Activated T-helper 1 cell treated with anti-CD3 and anti-CD28 coated beads, Interleukin-12 subunit alpha, Interleukin-12 subunit beta, Interleukin-2, Interleukin-4 antibody, amounts not matched to agents 30 ng/mL and 10 ng/mL and 1 ng/mL, durations not matched to agents 14 hours and 24 hours and 36 hours (primary cell): ENCODE measurements at regions not wholly inside any gene's neighbourhood (a gene's known extent, or its start where the extent isn't known, plus 50 kb on each side); places are given as distances from the start of the nearest gene placed in this dataset.

Source experiments
- DNase-seq: peaks from one replicate; pipeline ENCODE4 v3.0.0; 2021; ENCODE audit warnings: low spot score
- H3K27ac Mint-ChIP-seq: one replicate; pipeline ENCODE4 v1.8.0; 2021; ENCODE audit warnings: mild to moderate bottlenecking, mixed read lengths
- H3K27me3 Mint-ChIP-seq: one replicate; pipeline ENCODE4 v1.8.0; 2022; ENCODE audit warnings: mild to moderate bottlenecking, moderate library complexity, mixed read lengths; ENCODE audit not compliant: insufficient read depth
- H3K36me3 Mint-ChIP-seq: one replicate; pipeline ENCODE4 v1.8.0; 2021; ENCODE audit warnings: low read depth, mixed read lengths
- H3K4me1 Mint-ChIP-seq: one replicate; pipeline ENCODE4 v1.8.0; 2021; ENCODE audit warnings: low read depth, mixed read lengths
- H3K4me3 Mint-ChIP-seq: one replicate; pipeline ENCODE4 v1.8.0; 2021; ENCODE audit warnings: mild to moderate bottlenecking, moderate library complexity, mixed read lengths
- H3K9me3 Mint-ChIP-seq: one replicate; pipeline ENCODE4 v1.8.0; 2021; ENCODE audit warnings: mixed read lengths
- intact Hi-C: fragments of 100-400 bp; cut with micrococcal nuclease; formaldehyde crosslinking; loops from one replicate; pipeline ENCODE4 v1.15.1; 2024

- Mint-ChIP-seq H3K36me3 (no peaks in the 10 kb centered on the region), H3K27me3 (peaks cover 2% of the 10 kb centered on the region), H3K4me1 (no peaks in the 10 kb centered on the region), H3K27ac (no peak overlapping the region), H3K9me3 (no peaks in the 10 kb centered on the region), H3K4me3 (no peak overlapping the region)
- DNase-seq: no peak
- intact Hi-C loops: no loop called here
Measured at GRCh38 chr11:103699216-103699615, 337.2 kb upstream of the DDI1 start.

DNA sequence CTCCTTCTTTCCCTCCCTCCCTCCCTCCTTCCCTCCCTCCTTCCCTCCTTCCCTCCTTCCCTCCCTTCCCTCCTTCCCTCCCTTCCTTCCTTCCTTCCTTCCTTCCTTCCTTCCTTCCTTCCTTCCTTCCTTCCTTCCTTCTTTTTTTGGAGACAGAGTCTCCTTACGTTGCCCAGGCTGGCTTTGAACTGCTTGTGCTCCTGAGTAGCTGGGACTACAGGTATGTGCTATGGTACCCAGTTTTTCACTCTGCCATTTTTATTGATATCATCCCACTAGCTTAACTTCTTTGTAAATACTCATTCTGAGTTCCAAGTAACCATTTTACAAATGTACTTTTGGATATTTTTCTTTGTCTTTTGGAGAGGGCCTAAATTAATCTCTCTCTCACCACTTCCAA is 336.8 kb upstream of the DDI1 start:
- intact Hi-C loops: no loop called here
- DNase-seq: no peak
- H3K4me3 Mint-ChIP-seq: no peak overlapping the region
- H3K4me1 Mint-ChIP-seq: no peaks in the 10 kb centered on the region
- no peak overlapping the region for H3K27ac Mint-ChIP-seq
- peaks cover 2% of the 10 kb centered on the region for H3K27me3 Mint-ChIP-seq
- H3K36me3 Mint-ChIP-seq: no peaks in the 10 kb centered on the region
- no peaks in the 10 kb centered on the region for H3K9me3 Mint-ChIP-seq

DNA sequence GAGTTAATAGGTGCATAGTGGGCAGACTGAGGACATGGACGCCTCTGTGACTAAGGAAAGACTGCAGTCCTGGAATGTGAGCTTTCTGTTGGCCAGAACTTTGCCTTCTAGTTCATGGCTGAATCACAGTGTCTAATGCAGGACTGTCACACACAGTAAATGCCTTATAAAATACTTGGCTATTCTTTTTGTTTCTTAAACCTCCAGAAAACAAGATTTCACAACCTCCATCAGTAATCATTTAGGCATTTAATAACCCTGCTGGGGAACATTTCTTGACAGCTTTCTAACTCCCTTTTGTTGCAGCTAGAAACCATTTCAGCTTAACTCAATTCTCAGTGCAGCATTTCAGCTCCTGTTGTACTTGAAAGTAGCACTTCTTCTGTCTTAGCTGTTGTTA is 335.8 kb upstream of the DDI1 start:
- H3K27me3 Mint-ChIP-seq: peaks cover 2% of the 10 kb centered on the region
- H3K4me3 Mint-ChIP-seq: no peak overlapping the region
- H3K9me3 Mint-ChIP-seq: no peaks in the 10 kb centered on the region
- H3K4me1 Mint-ChIP-seq: no peaks in the 10 kb centered on the region
- H3K36me3 Mint-ChIP-seq: no peaks in the 10 kb centered on the region
- intact Hi-C loops: no loop called here
- no peak overlapping the region for H3K27ac Mint-ChIP-seq
- DNase-seq: no peak

DNA sequence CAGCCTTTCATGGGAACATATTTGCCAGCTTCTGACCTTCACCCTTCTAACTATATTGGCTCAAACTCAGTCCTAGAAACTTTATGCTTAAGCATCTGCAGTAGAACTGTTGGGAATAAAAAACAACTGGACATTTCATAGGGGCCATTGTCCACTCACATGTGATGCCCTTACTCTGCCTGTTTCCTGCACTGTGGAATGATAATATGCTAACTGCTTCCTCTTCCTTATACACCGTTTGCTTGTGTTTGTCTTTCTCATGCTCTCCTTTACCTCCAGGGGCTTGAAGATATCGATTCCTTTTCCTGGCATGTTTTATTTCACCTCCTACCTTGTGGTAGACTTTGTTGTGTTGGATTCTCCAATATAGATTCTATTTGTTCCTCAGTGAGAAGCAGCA is 333.0 kb upstream of the DDI1 start:
- Mint-ChIP-seq H3K4me3 (no peak overlapping the region), H3K27ac (no peak overlapping the region), H3K4me1 (no peaks in the 10 kb centered on the region), H3K36me3 (no peaks in the 10 kb centered on the region), H3K27me3 (no peaks in the 10 kb centered on the region), H3K9me3 (no peaks in the 10 kb centered on the region)
- intact Hi-C loops: no loop called here
- DNase-seq: no peak

- no peak for DNase-seq
- Mint-ChIP-seq H3K4me1 (no peaks in the 10 kb centered on the region), H3K27me3 (no peaks in the 10 kb centered on the region), H3K27ac (no peak overlapping the region), H3K9me3 (no peaks in the 10 kb centered on the region), H3K4me3 (no peak overlapping the region), H3K36me3 (no peaks in the 10 kb centered on the region)
- intact Hi-C loops: no loop called here
Measured at GRCh38 chr11:103703954-103704353, 332.5 kb upstream of the DDI1 start.

DNA sequence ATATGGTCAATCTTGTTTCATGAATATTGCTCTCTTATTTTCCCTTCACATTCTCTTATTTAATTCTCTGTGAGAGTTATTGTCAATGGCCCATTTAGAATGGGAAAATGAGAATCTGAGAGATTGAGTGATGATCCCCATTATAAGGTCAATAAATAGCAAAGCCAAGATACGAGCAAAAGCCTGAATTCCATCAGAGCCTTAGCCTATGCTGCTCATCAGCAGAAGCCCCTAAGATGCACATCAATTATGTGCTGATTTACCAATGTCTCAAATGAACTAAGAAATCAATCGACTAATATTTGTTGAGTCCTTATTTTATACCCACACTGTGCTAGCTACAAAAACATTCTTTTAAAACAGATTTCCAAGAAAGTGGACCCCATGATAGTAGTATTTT is 330.8 kb upstream of the DDI1 start:
- Mint-ChIP-seq H3K9me3 (no peaks in the 10 kb centered on the region), H3K36me3 (no peaks in the 10 kb centered on the region), H3K27me3 (no peaks in the 10 kb centered on the region), H3K4me1 (no peaks in the 10 kb centered on the region), H3K4me3 (no peak overlapping the region), H3K27ac (no peak overlapping the region)
- intact Hi-C loops: no loop called here
- DNase-seq: no peak

DNA sequence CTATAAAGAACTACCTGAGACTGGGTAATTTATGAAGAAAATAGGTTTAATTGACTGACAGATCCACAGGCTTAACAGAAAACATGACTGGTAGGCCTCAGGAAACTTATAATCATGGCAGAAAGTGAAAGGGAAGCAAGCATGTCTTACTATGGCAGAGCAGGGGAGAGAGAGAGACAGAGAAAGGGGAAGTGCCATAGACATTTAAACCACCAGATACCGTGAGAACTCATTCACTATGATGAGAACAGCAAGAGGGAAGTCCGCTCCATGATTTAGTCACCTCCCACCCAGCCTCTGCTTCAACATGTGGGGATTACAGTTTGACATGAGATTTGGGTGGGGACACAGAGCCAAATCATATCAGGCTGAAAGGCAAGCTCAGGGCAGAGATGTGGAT is 327.1 kb upstream of the DDI1 start:
- Mint-ChIP-seq H3K27me3 (no peaks in the 10 kb centered on the region), H3K4me3 (no peak overlapping the region), H3K4me1 (no peaks in the 10 kb centered on the region), H3K36me3 (no peaks in the 10 kb centered on the region), H3K27ac (no peak overlapping the region), H3K9me3 (no peaks in the 10 kb centered on the region)
- intact Hi-C loops: no loop called here
- no peak for DNase-seq

GRCh38 chr11:103714246-103714645 is 322.2 kb upstream of the DDI1 start:
- Mint-ChIP-seq H3K36me3 (no peaks in the 10 kb centered on the region), H3K27me3 (no peaks in the 10 kb centered on the region), H3K9me3 (no peaks in the 10 kb centered on the region), H3K27ac (no peak overlapping the region), H3K4me1 (no peaks in the 10 kb centered on the region), H3K4me3 (no peak overlapping the region)
- intact Hi-C loops: no loop called here
- no peak for DNase-seq

- Mint-ChIP-seq H3K27me3 (no peaks in the 10 kb centered on the region), H3K27ac (no peak overlapping the region), H3K4me1 (no peaks in the 10 kb centered on the region), H3K4me3 (no peak overlapping the region), H3K36me3 (no peaks in the 10 kb centered on the region), H3K9me3 (no peaks in the 10 kb centered on the region)
- intact Hi-C loops: no loop called here
- no peak for DNase-seq
Measured at GRCh38 chr11:103716363-103716762, 320.1 kb upstream of the DDI1 start.

DNA sequence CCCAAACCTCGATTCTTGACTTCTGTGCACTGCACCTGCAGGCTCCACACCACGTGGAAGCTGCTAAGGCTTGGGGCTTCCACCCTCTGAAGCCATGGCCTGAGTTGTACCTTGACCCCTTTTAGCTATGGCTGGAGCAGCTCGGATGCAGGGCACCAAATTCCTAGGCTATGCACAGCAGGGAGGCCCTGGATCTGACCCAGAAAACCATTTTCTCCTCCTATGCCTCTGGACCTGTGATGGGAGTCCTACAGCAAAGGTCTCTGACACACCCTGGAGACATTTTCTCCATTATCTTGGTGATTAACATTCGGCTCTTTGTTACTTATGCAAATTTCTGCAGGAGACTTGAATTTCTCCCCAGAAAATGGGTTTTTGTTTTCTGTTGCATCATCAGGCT is 309.2 kb upstream of the DDI1 start:
- no peak overlapping the region for H3K4me3 Mint-ChIP-seq
- no peaks in the 10 kb centered on the region for H3K27me3 Mint-ChIP-seq
- intact Hi-C loops: no loop called here
- H3K36me3 Mint-ChIP-seq: no peaks in the 10 kb centered on the region
- no peaks in the 10 kb centered on the region for H3K4me1 Mint-ChIP-seq
- peaks cover 23% of the 10 kb centered on the region for H3K9me3 Mint-ChIP-seq
- no peak for DNase-seq
- no peak overlapping the region for H3K27ac Mint-ChIP-seq

- Mint-ChIP-seq H3K27me3 (no peaks in the 10 kb centered on the region), H3K9me3 (peaks cover 20% of the 10 kb centered on the region), H3K27ac (no peak overlapping the region), H3K36me3 (no peaks in the 10 kb centered on the region), H3K4me1 (no peaks in the 10 kb centered on the region), H3K4me3 (no peak overlapping the region)
- no peak for DNase-seq
- intact Hi-C loops: no loop called here
Measured at GRCh38 chr11:103729617-103730016, 306.8 kb upstream of the DDI1 start.

DNA sequence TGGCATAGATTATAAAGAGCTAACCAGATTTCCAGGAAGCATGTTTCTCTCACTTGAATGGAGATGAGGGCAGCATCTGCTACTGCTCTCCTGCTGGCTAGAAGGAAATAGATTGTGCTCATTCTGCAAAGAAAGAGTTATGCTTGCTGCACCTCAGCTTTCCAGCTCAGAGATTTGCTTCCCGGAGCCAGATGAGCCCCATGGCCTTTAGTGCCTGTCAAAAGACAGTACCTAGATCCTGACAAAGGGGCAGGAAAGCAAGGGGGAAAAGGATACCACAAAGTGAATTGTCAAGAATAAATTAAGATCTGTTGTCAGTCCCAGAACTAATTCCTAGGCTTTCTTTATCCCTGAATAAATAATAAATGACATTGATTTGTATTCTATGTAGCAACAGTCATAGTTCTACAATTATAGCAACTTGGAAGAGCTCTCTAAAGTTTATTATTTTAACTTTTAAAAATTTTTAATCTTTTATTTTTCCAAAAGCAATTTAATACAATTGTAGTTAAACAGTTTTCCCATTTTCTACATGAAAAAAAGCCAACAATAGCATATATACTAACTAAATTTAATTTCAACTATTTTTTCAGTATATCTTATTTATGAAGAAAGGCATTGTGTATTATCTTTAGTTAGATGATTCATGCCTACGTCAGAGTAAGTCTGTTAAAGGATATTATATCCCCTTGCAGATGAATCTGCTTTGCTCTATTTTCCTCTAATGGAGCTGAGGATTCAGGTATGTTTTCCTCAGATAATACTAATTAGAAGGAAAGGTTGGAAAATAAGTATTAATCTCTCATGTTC is 306.1 kb upstream of the DDI1 start:
- intact Hi-C loops: no loop called here
- no peak for DNase-seq

GRCh38 chr11:103731670-103732069 is 304.8 kb upstream of the DDI1 start:
- H3K9me3 Mint-ChIP-seq: peaks cover 8% of the 10 kb centered on the region
- intact Hi-C loops: no loop called here
- no peak for DNase-seq
- H3K4me1 Mint-ChIP-seq: no peaks in the 10 kb centered on the region
- H3K4me3 Mint-ChIP-seq: no peak overlapping the region
- no peak overlapping the region for H3K27ac Mint-ChIP-seq
- H3K36me3 Mint-ChIP-seq: no peaks in the 10 kb centered on the region
- no peaks in the 10 kb centered on the region for H3K27me3 Mint-ChIP-seq

More for the DNA sequence above, 306.1 kb upstream of the DDI1 start:
- no peaks in the 10 kb centered on the region for H3K4me1 Mint-ChIP-seq
- no peaks in the 10 kb centered on the region for H3K27me3 Mint-ChIP-seq
- no peak overlapping the region for H3K27ac Mint-ChIP-seq
- H3K9me3 Mint-ChIP-seq: peaks cover 15% of the 10 kb centered on the region
- no peaks in the 10 kb centered on the region for H3K36me3 Mint-ChIP-seq
- H3K4me3 Mint-ChIP-seq: no peak overlapping the region

DNA sequence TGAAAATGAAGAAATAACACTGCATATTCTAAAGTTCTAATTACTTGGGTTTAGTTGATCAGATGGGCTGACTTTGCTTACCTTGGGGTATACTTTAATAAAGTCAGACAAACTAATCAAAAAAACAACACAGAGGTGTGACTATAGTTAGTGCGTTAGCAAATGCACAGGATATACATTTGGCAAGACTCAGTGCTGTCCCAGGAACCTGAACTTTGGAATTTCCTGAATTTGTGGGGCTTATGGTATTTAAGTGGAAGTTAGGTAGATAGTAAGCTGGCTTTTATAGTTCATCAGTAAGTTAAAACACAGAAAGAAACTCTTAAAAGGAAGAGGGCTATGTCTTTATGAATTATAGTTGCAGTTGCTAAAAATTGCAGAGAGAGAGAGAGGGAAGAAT is 302.6 kb upstream of the DDI1 start:
- H3K27ac Mint-ChIP-seq: no peak overlapping the region
- no peaks in the 10 kb centered on the region for H3K27me3 Mint-ChIP-seq
- no peak for DNase-seq
- no peaks in the 10 kb centered on the region for H3K4me1 Mint-ChIP-seq
- no peaks in the 10 kb centered on the region for H3K9me3 Mint-ChIP-seq
- no peaks in the 10 kb centered on the region for H3K36me3 Mint-ChIP-seq
- intact Hi-C loops: no loop called here
- no peak overlapping the region for H3K4me3 Mint-ChIP-seq
